Right cardiac atrium (tissue), 5 donors: ENCODE measurements at regions not wholly inside any gene's neighbourhood (a gene's known extent, or its start where the extent isn't known, plus 50 kb on each side); places are given as distances from the start of the nearest gene placed in this dataset.
"Not testable (repeated sequence)": the region's sequence is repeated elsewhere in the genome, so short reads cannot be mapped to it uniquely, and the experiment has no call there.

Experiments used
- ATAC-seq, 2 donors: fragments of 200-7000 bp; cut with Tn5 transposase; one replicate each; pipeline versions ENCODE4 v1.8.0 to v1.9.1; 2020; ENCODE audit warnings: moderate library complexity in 2 of 2, mild to moderate bottlenecking in 1 of 2
- DNase-seq, 3 donors: peaks; one replicate each; pipeline ENCODE4 v3.0.0-alpha.2; 2020
- H3K27ac ChIP-seq: one replicate; pipeline ENCODE4 v1.5.1; 2013; ENCODE audit warnings: mild to moderate bottlenecking, low read length, control low read depth, moderate library complexity
- H3K27me3 ChIP-seq: one replicate; pipeline ENCODE4 v1.6.1; 2013; ENCODE audit not compliant: control insufficient read depth, insufficient read depth
- H3K4me1 ChIP-seq: one replicate; pipeline ENCODE4 v1.6.1; 2013; ENCODE audit warnings: low read length; ENCODE audit not compliant: control insufficient read depth, insufficient read depth
- H3K4me3 ChIP-seq: one replicate; pipeline ENCODE4 v1.5.1; 2013; ENCODE audit warnings: low read length, control low read depth
- H3K9me3 ChIP-seq: one replicate; pipeline ENCODE4 v1.6.1; 2013; ENCODE audit warnings: low read length; ENCODE audit not compliant: control insufficient read depth
- WGBS: extraction: QIAGEN DNeasy Blood & Tissue Kit; methylation state at CpG from one replicate; pipeline ENCODE4 v1.1.7; 2013; 5-methylcytosine and 5-hydroxymethylcytosine counted together
- intact Hi-C, 4 donors: fragments of 100-400 bp; cut with DNase I; formaldehyde crosslinking; loops; one replicate each; pipeline versions ENCODE4 v1.11.0 to v1.14.0; 2022 to 2023
- donor health status: healthy with polysubstance abuse.
- donor health status: DM: no; HTN: yes; CAD: no.
- donor health status: DM: no; HTN: no; CAD: no.
- donor health status: DM: no; HTN: yes; CAD: no; lungs with severe emphysema.
- donor health status: DM: yes; HTN: yes; CAD: no.

DNA sequence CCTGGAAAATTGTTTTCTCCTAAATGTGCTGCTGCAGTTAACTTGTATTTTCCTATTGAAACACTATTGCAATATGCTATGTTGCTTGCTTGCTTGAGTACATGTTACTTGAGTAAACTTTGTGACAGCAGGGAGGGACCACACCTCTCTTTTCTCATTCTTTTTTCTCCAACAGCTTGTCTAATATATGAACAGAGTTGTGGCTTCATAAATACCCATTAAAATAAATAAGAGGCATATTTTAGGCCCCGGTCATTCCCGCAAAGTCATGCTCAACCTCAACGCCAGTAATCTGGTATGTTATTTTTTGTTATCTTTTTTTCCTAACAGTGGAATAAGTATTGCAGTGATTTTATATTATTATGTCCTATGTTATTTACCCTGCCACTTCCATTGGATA is 2408.6 kb downstream of the ARAP2 start:
- DNase-seq, H3K9me3 ChIP-seq, intact Hi-C loops, H3K27ac ChIP-seq, H3K4me1 ChIP-seq, H3K4me3 ChIP-seq, ATAC-seq, H3K27me3 ChIP-seq: not testable (repeated sequence)
- WGBS: 80% methylated on average over 3 of the region's 3 CpGs

DNA sequence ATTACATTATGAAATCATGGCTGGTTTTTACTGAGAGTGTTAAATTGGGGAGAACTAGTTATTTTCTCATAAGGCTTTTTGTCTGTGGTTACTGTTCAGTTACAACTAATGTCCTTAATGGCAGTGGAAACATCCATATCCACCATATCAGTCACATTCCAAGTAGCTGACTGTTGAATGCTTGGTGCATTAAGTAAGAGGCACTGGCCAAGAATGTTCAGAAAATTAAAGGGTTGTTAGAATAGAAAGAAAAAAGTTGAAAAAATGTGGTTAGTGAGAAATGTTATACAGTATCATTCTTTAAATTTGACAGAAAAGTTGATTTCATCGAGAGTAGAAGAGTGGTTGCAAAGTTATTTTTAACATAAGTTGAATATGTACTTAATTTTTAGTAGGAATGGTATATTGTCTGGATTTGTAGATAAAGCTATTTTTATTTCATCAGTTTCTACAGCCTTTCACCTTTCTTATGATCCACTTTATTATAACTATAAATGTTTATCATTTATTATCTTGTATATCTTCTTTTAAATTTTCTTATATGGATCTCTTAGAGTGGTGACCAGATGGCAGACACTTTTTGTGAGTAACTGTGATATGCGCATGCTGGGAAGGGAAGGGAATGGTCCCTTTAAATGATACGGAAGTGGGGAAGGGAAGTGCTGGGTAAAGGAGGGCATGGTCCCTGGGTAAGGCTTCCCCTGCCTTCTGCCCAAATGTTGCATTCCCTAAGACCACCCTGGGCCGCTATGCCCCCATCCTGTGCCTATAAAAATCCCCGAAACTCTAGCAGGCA is 2407.1 kb downstream of the ARAP2 start:
- Histone ChIP-seq H3K27ac (no peak overlapping the region), H3K27me3 (no peaks in the 10 kb centered on the region), H3K4me1 (no peaks in the 10 kb centered on the region), H3K9me3 (no peaks in the 10 kb centered on the region), H3K4me3 (no peak overlapping the region)
- WGBS: 78% methylated on average over 5 of the region's 5 CpGs
- DNase-seq: no peak
- no peak for ATAC-seq
- intact Hi-C loops: no loop called here

DNA sequence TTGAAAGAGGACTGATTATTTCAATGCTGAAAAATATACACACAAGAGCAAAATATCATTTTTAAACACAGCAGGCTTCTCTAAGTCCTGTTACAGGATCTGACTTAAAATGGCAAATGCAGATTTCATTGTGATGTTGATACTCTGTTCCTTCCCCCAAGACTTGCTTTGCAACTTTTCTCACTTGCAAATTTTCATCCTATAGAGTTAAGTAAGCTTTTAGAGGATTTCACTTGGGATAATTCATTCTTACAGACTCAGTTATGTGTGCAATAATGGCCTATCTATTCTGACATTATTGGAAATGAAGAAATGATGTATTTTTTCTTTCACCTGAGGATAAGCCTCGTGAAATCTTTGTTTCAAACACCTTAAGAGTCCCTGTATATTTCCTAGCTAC is 2403.2 kb downstream of the ARAP2 start:
- Histone ChIP-seq H3K4me1 (no peaks in the 10 kb centered on the region), H3K27ac (no peak overlapping the region), H3K27me3 (no peaks in the 10 kb centered on the region), H3K9me3 (no peaks in the 10 kb centered on the region), H3K4me3 (no peak overlapping the region)
- intact Hi-C loops: no loop called here
- ATAC-seq (no peak), DNase-seq (no peak)
- WGBS: 40% methylated on average over 1 of the region's 1 CpG

DNA sequence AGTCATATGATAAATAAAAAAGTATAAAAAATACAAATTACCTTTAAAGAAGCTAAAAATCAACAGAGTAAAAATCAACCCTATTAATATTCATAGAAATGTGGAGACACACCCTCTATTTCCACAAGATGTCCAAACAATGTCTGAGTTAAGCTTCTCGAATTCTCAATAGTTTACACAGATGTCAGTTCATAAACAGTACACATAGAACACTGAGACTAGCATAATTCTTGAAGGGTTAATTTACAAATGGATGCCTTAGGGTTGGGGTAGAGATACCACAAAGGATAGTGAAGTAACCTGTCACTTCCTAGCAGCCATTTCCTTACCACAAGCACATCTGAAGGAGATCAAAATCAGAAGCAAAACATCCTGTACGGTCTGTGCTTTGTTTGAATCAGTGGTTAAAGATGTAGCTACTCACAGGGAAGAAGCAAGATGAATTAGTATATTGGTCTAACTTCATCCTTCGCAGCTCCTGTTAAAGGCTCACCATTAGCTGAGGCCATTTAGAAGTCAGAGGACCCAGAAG is 2393.9 kb downstream of the ARAP2 start:
- H3K4me1 ChIP-seq: no peaks in the 10 kb centered on the region
- ATAC-seq: no peak
- 71% methylated on average over 3 of the region's 3 CpGs for WGBS
- no peak overlapping the region for H3K27ac ChIP-seq
- DNase-seq: no peak
- H3K27me3 ChIP-seq: no peaks in the 10 kb centered on the region
- no peak overlapping the region for H3K4me3 ChIP-seq
- intact Hi-C loops: no loop called here
- H3K9me3 ChIP-seq: no peaks in the 10 kb centered on the region

DNA sequence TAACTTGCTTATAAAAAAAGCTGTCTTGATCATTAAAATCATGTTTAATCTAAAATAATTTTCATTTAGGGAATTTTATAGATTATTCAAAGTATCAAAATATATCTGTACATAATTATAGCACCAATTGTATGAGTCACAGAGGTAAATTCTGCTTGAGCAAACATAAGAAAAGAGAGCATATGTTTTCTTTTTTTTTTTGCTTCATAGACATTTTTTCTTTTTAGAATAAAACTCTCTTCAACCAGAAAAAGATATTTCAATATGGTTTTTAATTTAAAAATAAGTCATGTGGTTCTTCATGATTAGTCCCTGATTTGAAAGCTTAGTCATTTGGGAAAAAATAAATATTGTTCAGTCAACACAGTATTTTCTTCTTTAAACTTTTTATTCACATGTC is 2390.6 kb downstream of the ARAP2 start:
- H3K27ac ChIP-seq, ATAC-seq, H3K9me3 ChIP-seq, H3K4me3 ChIP-seq, intact Hi-C loops, DNase-seq, H3K27me3 ChIP-seq, H3K4me1 ChIP-seq: not testable (repeated sequence)

DNA sequence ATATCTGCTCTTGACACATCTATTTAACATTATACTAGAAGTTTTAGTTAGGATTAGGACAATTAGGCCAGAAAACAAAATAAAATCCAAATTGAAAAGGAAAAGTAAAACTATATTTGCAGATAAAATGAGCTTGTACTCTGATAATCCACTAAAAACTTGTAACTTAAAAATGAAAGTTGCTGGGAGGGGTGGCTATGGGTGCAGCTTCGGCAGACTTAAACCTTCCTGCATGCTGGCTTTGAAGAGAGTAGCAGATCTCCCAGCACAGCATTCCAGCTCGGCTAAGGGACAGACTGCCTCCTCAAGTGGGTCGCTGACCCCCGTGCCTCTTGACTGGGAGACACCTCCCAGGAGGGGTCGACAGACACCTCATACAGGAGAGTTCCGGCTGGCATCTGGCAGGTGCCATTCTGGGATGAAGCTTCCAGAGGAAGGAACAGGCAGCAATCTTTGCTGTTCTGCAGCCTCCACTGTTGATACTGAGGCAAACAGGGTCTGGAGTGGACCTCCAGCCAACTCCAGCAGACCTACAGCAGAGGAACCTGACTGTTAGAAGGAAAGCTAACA is 2379.9 kb downstream of the ARAP2 start:
- intact Hi-C loops: no loop called here
- no peaks in the 10 kb centered on the region for H3K4me1 ChIP-seq
- 63% methylated on average over 6 of the region's 6 CpGs for WGBS
- H3K4me3 ChIP-seq: no peak overlapping the region
- no peak overlapping the region for H3K27ac ChIP-seq
- H3K27me3 ChIP-seq: no peaks in the 10 kb centered on the region
- no peak for ATAC-seq
- DNase-seq: peak in 1 of 3 donors; percentile 18
- H3K9me3 ChIP-seq: no peaks in the 10 kb centered on the region

DNA sequence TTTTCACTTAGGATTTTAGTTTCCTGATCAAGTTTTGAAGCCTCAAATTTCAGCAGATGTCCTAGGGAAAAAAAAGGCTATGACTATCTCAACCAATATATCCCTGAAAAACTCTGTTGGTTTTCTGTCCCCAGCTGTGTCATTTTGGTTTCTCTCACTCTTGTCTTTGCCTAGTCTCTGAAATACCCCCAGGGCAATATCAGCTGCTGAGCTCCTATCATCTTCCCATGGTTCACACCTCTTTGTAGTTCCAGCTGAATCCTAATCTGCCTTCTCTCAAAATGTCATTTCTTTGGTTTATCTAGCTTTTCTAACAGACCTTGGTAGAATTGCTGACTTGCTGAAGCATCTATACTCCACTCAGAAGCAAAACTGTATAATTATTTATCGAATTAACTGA is 2370.5 kb downstream of the ARAP2 start:
- Histone ChIP-seq H3K4me3 (no peak overlapping the region), H3K27ac (no peak overlapping the region), H3K4me1 (no peaks in the 10 kb centered on the region), H3K9me3 (no peaks in the 10 kb centered on the region), H3K27me3 (no peaks in the 10 kb centered on the region)
- DNase-seq (no peak), ATAC-seq (no peak)
- intact Hi-C loops: no loop called here
- WGBS: 54% methylated on average over 1 of the region's 1 CpG

DNA sequence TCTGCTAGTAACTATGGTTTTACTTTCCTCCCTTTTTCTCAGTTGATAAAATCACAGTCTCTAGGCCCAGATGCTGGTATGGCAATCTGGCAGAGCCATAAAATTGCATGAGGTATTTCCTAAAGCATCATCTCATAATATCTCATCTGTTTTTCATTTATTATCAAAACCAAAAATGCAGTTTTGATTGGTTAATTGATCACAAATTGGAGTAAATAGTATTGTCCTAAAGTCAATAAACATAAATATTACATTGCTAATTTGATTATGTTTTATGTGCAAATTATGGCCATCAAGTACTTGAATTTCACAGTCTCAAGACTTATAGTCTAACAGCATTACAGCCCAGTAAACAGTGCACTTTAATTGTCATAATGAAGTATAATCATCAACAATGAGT is 2365.6 kb downstream of the ARAP2 start:
- ATAC-seq (no peak), DNase-seq (no peak)
- Histone ChIP-seq H3K4me1 (no peaks in the 10 kb centered on the region), H3K27me3 (no peaks in the 10 kb centered on the region), H3K9me3 (no peaks in the 10 kb centered on the region), H3K27ac (no peak overlapping the region), H3K4me3 (no peak overlapping the region)
- intact Hi-C loops: no loop called here

DNA sequence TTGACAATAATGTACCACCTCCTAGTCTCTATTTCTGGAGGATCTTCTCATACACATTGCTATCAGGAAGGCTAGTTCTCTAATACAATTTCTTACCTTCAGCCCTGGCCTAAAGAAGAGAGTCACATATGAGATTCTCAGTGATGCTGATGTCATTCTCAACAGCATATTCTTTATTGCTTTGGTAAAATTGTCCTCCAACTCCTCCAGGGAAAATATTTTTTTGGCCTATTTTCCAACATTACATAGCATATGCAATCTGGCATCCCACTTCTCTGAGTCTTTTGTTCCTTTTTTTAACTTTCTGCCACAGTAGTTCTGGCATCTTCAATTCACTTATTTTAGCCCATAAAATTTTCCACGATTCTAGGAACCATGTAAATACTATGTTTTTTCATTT is 2363.1 kb downstream of the ARAP2 start:
- 57% methylated on average over 1 of the region's 1 CpG for WGBS
- Histone ChIP-seq H3K4me3 (no peak overlapping the region), H3K4me1 (no peaks in the 10 kb centered on the region), H3K27ac (no peak overlapping the region), H3K27me3 (no peaks in the 10 kb centered on the region), H3K9me3 (no peaks in the 10 kb centered on the region)
- ATAC-seq (no peak), DNase-seq (no peak)
- intact Hi-C loops: no loop called here

DNA sequence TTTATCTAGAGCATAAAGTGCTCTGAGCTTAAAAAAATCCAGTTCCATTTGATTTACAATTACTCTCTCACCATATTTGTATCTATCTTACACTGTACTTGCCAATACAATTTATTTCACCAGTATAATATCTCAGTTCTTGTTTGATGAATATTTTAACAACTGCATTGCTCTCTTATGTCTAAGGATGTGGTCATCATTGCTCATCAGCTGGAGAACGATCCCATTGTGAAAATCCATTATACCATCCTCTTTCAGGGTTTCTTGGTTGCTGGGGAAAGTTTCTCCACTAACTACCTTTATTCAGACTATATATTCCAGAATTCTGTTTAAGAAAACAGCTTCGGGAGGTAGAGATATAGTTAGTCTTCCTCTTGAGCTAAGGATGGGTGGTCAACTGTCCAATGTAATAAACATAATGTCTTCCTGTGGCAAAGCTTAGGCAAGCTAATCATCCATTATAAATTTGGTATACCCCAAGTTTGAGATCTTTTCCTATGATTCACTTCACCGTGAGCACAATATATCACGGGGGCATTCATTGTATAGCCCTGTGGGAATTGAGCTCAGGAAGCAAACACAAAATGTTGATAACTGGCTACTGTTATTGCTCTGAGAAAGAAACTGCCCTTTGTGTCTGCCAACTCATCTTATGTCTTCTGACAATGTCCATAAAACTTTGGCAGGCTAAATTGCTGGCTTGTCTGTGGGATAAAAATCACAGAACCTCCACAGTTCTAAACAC is 2361.9 kb downstream of the ARAP2 start:
- intact Hi-C loops: no loop called here
- Histone ChIP-seq H3K27ac (no peak overlapping the region), H3K4me1 (no peaks in the 10 kb centered on the region), H3K9me3 (no peaks in the 10 kb centered on the region), H3K27me3 (no peaks in the 10 kb centered on the region), H3K4me3 (no peak overlapping the region)
- 54% methylated on average over 4 of the region's 4 CpGs for WGBS
- ATAC-seq (no peak), DNase-seq (no peak)

DNA sequence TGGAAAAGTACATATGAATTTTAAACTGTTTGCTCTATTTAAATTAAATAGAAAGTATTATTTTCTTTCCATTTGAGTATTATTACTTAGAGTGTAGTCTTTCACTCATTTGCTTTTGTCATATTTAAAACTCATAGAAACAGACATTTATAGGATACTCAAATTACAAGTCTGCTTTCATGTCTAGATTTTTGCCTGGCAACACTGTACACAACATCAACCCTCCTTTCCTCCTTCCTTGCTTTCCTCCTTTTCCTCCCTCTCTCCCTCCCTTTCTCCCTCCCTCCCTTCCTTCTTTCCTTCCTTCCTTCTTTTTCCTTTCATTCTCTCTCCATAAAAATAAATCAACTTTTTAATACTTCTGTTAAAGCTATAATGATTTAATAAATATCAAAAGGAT is 2361.2 kb downstream of the ARAP2 start:
- DNase-seq: no peak
- Histone ChIP-seq H3K27me3 (no peaks in the 10 kb centered on the region), H3K4me1 (no peaks in the 10 kb centered on the region), H3K4me3 (no peak overlapping the region), H3K9me3 (no peaks in the 10 kb centered on the region), H3K27ac (no peak overlapping the region)
- intact Hi-C loops: no loop called here
- ATAC-seq: no peak
